ENCODE measurements at regions not wholly inside any gene's neighbourhood (a gene's known extent, or its start where the extent isn't known, plus 50 kb on each side); places are given as distances from the start of the nearest gene placed in this dataset.

DNA sequence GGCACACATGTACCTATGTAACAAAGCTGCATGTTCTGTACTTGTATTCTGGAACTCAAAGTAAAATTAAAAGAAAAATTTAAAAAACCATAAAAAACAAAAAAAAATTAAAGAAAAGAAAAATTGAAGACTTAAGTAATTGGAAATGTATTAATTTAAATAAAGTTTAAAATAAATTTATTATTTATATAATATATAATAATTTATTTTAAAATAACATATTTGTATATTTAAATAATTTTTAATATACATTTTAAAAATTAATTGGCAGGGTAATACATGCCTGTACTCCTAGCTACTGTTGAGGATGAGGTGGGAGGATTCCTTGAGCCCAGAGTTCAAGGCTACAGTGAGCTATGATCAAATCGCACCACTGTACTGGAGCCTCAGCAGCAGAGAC lies 1830.6 kb upstream of the CELF4 start:
- ATAC-seq (ENCODE audit: poor library complexity), result no peak
- DNase-seq, result no peak
- intact Hi-C loops (cut with DNase I), result no loop called here

- intact Hi-C loops (cut with DNase I), result no loop called here
- ATAC-seq (ENCODE audit: poor library complexity), result no peak
- no peak for DNase-seq
Measured at GRCh38 chr18:39389800-39390379, 1824.3 kb upstream of the CELF4 start.

GRCh38 chr18:39380866-39381265 lies 1815.3 kb upstream of the CELF4 start:
- intact Hi-C loops (cut with DNase I), result no loop called here
- no peak for DNase-seq
- no peak for ATAC-seq (ENCODE audit: poor library complexity)

GRCh38 chr18:39380186-39380725 lies 1814.7 kb upstream of the CELF4 start:
- intact Hi-C loops (cut with DNase I), result no loop called here
- ATAC-seq (ENCODE audit: poor library complexity) (no peak), DNase-seq (no peak)

DNA sequence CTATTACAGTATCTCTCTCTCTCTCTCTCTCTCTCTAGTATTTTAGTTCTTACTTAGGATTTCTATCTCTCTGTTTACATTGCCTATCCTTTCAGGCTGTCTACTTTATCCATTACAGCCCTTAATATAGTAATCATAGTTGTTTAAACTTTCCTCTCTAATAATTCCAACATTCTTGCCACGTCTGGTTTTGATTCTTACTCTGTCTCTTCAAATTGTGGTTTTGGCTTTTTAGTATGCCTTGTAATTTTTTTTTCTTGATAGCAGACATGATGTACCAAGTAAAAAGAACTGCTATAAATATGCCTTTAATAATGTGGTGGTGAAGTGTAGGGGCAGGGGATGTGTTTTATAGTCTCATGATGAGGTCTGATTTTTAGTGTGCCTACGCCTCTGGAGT lies 1809.5 kb upstream of the CELF4 start:
- no peak for ATAC-seq (ENCODE audit: poor library complexity)

GRCh38 chr18:39371996-39372395 lies 1806.4 kb upstream of the CELF4 start:
- DNase-seq (no peak), ATAC-seq (ENCODE audit: poor library complexity) (no peak)
- intact Hi-C loops (cut with DNase I), result no loop called here

More for the DNA sequence above, 1809.5 kb upstream of the CELF4 start:
- no peak for DNase-seq
- intact Hi-C loops (cut with DNase I), result no loop called here

- intact Hi-C loops (cut with DNase I), result no loop called here
- ATAC-seq (ENCODE audit: poor library complexity) (no peak), DNase-seq (no peak)
Measured at GRCh38 chr18:39366656-39367055, 1801.1 kb upstream of the CELF4 start.

- no peak for ATAC-seq (ENCODE audit: poor library complexity)
- intact Hi-C loops (cut with DNase I), result no loop called here
- DNase-seq, result no peak
Measured at GRCh38 chr18:39365836-39366485, 1800.4 kb upstream of the CELF4 start.

DNA sequence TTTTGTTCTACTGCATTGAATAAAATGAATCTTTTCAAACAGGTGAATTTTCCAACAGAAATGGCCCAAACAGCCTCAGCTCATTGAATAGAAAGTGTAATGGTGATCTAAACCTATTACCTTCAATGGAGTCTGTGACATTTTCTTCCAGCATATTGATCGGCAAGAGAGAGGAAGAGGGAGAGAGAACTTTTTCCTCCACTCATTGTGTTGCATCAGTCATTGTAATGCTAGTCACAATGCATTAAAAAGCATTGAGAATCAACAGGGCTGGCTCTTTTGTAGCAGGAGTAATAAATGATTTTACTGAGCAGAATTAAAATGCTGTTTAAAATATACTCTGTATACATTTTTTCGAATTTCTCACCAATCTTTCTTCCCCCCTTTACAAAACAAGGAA lies 1794.5 kb upstream of the CELF4 start:
- no peak for ATAC-seq (ENCODE audit: poor library complexity)
- intact Hi-C loops (cut with DNase I), result no loop called here
- DNase-seq, result no peak

DNA sequence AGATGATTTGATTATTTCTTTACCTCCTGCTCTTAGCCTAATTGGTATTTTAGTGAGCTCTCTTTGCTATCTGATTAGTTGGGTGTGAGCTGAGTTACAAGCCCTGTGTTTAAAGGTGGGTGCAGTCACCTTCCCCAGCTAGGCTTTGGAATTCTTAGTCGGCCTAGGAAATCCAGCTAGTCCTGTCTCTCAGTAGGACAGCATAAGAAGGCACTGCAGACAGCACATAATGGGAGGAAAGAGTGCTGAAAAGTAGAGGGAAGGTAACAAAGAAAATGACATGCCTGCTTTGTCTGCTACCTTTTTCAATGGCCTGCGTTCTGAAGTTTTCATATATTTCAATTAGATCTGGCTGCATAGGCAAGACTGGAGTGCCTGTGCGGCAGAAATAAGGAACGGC lies 1794.0 kb upstream of the CELF4 start:
- ATAC-seq (ENCODE audit: poor library complexity) (no peak), DNase-seq (no peak)
- intact Hi-C loops (cut with DNase I), result no loop called here

DNA sequence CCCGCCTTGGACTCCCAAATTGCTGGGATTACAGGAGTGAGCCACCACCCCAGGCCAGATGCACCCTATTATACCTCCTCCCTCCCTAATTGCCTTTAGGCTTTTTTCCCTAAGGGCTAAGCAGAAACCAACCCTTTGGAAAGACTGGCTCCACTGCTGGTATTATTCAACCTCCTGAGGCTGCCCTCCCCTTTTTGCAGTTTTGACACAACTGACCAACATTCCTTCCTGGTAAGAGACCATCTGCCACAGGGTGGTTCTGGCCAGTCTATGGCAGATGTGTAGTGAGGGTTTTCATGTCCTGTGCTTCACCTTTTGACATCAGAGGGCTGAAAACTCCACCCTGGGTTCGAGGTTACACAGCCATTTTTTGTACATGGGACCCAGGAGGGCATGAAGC lies 1785.3 kb upstream of the CELF4 start:
- ATAC-seq (ENCODE audit: poor library complexity) (no peak), DNase-seq (no peak)
- intact Hi-C loops (cut with DNase I), result no loop called here

GRCh38 chr18:39349801-39350200 lies 1784.2 kb upstream of the CELF4 start:
- no peak for ATAC-seq (ENCODE audit: poor library complexity)
- intact Hi-C loops (cut with DNase I), result no loop called here

DNA sequence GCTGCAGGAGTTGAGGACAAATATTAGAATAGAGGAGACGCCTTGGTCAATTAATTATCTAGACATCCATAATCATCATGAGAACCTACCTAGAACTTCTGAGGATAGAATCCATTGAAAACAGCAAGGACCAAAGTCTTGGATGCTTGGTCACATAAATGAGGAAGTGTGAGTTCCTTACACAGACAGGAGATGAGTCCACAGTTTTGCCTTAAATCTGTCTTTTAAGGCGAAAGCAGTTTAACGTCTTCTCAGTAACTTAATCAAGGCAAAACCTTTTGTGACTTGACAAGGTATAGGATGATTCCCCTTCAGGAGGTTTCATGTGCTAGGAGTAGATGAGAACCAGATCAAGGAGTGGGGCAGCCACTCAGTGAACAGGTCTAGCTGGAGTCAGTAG lies 1783.2 kb upstream of the CELF4 start:
- intact Hi-C loops (cut with DNase I), result no loop called here
- ATAC-seq (ENCODE audit: poor library complexity) (no peak), DNase-seq (no peak)

More at GRCh38 chr18:39349801-39350200, 1784.2 kb upstream of the CELF4 start:
- DNase-seq, result no peak

DNA sequence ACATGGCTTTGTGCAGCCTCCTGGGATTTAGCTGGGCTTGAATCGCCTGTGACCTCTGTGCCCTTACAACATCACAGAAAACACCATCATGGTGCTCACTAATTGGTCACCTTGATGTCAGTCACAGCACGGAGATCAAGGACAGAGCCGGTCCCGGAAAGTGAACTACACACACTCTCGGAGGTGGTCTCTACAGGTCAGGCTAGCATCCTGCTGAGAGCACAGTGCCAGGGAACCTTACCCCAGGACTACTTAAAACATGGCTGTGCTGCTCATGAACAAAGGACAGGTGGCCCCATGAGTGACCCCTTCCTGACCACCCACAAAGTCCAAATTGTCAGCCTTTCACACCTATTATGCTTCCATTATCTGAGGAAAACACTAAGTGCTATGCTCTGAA lies 1782.1 kb upstream of the CELF4 start:
- no peak for ATAC-seq (ENCODE audit: poor library complexity)
- DNase-seq, result no peak
- intact Hi-C loops (cut with DNase I), result no loop called here

DNA sequence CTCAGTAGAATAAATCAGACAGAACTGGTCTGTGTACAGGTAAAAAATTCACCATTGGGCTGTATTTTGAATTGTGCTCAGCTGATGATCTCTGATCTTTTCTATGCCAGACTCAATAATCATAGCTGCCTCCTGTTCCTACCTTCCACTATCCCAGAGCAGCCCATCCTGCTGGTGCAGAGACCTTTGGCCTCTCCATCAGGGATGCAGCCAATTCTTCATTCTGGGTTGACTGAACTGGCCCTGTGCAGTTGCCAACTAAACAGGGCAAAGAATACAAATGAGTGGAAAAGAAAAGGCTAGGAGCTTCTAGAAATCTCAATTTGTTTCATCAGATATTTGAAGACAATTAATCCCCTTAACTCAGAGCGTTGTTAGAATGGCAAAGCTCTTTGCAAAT lies 1781.3 kb upstream of the CELF4 start:
- ATAC-seq (ENCODE audit: poor library complexity), result no peak
- no peak for DNase-seq
- intact Hi-C loops (cut with DNase I), result no loop called here

- DNase-seq (no peak), ATAC-seq (ENCODE audit: poor library complexity) (no peak)
- intact Hi-C loops (cut with DNase I), result no loop called here
Measured at GRCh38 chr18:39345321-39345720, 1779.7 kb upstream of the CELF4 start.

GRCh38 chr18:39344487-39344886 lies 1778.9 kb upstream of the CELF4 start:
- ATAC-seq (ENCODE audit: poor library complexity) (no peak), DNase-seq (no peak)
- intact Hi-C loops (cut with DNase I), result no loop called here

- ATAC-seq (ENCODE audit: poor library complexity), result no peak
- intact Hi-C loops (cut with DNase I), result no loop called here
- no peak for DNase-seq
Measured at GRCh38 chr18:39341129-39341528, 1775.5 kb upstream of the CELF4 start.

GRCh38 chr18:39340418-39340817 lies 1774.8 kb upstream of the CELF4 start:
- intact Hi-C loops (cut with DNase I), result no loop called here
- DNase-seq, result no peak
- no peak for ATAC-seq (ENCODE audit: poor library complexity)

- intact Hi-C loops (cut with DNase I), result no loop called here
- DNase-seq (no peak), ATAC-seq (ENCODE audit: poor library complexity) (no peak)
Measured at GRCh38 chr18:39329496-39330275, 1764.1 kb upstream of the CELF4 start.

All from Right ventricle myocardium superior (tissue), 1 donor.